ENCODE measurements at regions not wholly inside any gene's neighbourhood (a gene's known extent, or its start where the extent isn't known, plus 50 kb on each side); places are given as distances from the start of the nearest gene placed in this dataset.
"Not testable (repeated sequence)": the region's sequence is repeated elsewhere in the genome, so short reads cannot be mapped to it uniquely, and the experiment has no call there.

GRCh38 chr6:14894105-14894504 is 351.8 kb upstream of the JARID2 start:
- intact Hi-C loops (cut with micrococcal nuclease; ENCODE audit: unreplicated experiment): no loop called here
- no peak for TF ChIP-seq CTCF (IDR thresholded peaks at IDR 0.05; ENCODE audit: unreplicated experiment)
- CTCF ChIA-PET: no interaction called here
- Mint-ChIP-seq H3K4me1 (ENCODE audit: low read depth, unreplicated experiment) (no peaks in the 10 kb centered on the region), H3K9me3 (ENCODE audit: low read depth, unreplicated experiment) (peaks cover 5% of the 10 kb centered on the region), H3K27me3 (ENCODE audit: unreplicated experiment) (no peaks in the 10 kb centered on the region), H3K36me3 (ENCODE audit: insufficient read depth, unreplicated experiment) (no peaks in the 10 kb centered on the region), H3K4me3 (ENCODE audit: low read depth, unreplicated experiment) (no peak overlapping the region), H3K27ac (ENCODE audit: unreplicated experiment) (no peak overlapping the region)
- no peak for DNase-seq
- no TSS peak for BruUV-seq (replicated peaks)

- TF ChIP-seq CTCF (IDR thresholded peaks at IDR 0.05; ENCODE audit: unreplicated experiment): no peak
- Mint-ChIP-seq H3K4me1 (ENCODE audit: low read depth, unreplicated experiment) (no peaks in the 10 kb centered on the region), H3K4me3 (ENCODE audit: low read depth, unreplicated experiment) (no peak overlapping the region), H3K9me3 (ENCODE audit: low read depth, unreplicated experiment) (peaks cover 5% of the 10 kb centered on the region), H3K27ac (ENCODE audit: unreplicated experiment) (no peak overlapping the region), H3K27me3 (ENCODE audit: unreplicated experiment) (no peaks in the 10 kb centered on the region), H3K36me3 (ENCODE audit: insufficient read depth, unreplicated experiment) (no peaks in the 10 kb centered on the region)
- no TSS peak for BruUV-seq (replicated peaks)
- intact Hi-C loops (cut with micrococcal nuclease; ENCODE audit: unreplicated experiment): no loop called here
- DNase-seq: no peak
- CTCF ChIA-PET: no interaction called here
Measured at GRCh38 chr6:14896475-14896874, 349.4 kb upstream of the JARID2 start.

- intact Hi-C loops (cut with micrococcal nuclease; ENCODE audit: unreplicated experiment): no loop called here
- no TSS peak for BruUV-seq (replicated peaks)
- no peak for TF ChIP-seq CTCF (IDR thresholded peaks at IDR 0.05; ENCODE audit: unreplicated experiment)
- no peak overlapping the region for H3K27ac Mint-ChIP-seq (ENCODE audit: unreplicated experiment)
- H3K27me3 Mint-ChIP-seq (ENCODE audit: unreplicated experiment): no peaks in the 10 kb centered on the region
- H3K9me3 Mint-ChIP-seq (ENCODE audit: low read depth, unreplicated experiment): peaks cover 5% of the 10 kb centered on the region
- no peaks in the 10 kb centered on the region for H3K36me3 Mint-ChIP-seq (ENCODE audit: insufficient read depth, unreplicated experiment)
- CTCF ChIA-PET: no interaction called here
- no peak for DNase-seq
- H3K4me1 Mint-ChIP-seq (ENCODE audit: low read depth, unreplicated experiment): no peaks in the 10 kb centered on the region
- no peak overlapping the region for H3K4me3 Mint-ChIP-seq (ENCODE audit: low read depth, unreplicated experiment)
Measured at GRCh38 chr6:14897831-14898230, 348.0 kb upstream of the JARID2 start.

- H3K4me3 Mint-ChIP-seq (ENCODE audit: low read depth, unreplicated experiment); BruUV-seq (replicated peaks); intact Hi-C loops (cut with micrococcal nuclease; ENCODE audit: unreplicated experiment); DNase-seq; H3K27me3 Mint-ChIP-seq (ENCODE audit: unreplicated experiment); CTCF ChIA-PET; H3K4me1 Mint-ChIP-seq (ENCODE audit: low read depth, unreplicated experiment); H3K9me3 Mint-ChIP-seq (ENCODE audit: low read depth, unreplicated experiment); H3K27ac Mint-ChIP-seq (ENCODE audit: unreplicated experiment); H3K36me3 Mint-ChIP-seq (ENCODE audit: insufficient read depth, unreplicated experiment): not testable (repeated sequence)
Measured at GRCh38 chr6:14899441-14899840, 346.4 kb upstream of the JARID2 start.

GRCh38 chr6:14900919-14901318 is 344.9 kb upstream of the JARID2 start:
- H3K36me3 Mint-ChIP-seq (ENCODE audit: insufficient read depth, unreplicated experiment): no peaks in the 10 kb centered on the region
- DNase-seq: no peak
- H3K27me3 Mint-ChIP-seq (ENCODE audit: unreplicated experiment): no peaks in the 10 kb centered on the region
- no peak overlapping the region for H3K27ac Mint-ChIP-seq (ENCODE audit: unreplicated experiment)
- no TSS peak for BruUV-seq (replicated peaks)
- no peaks in the 10 kb centered on the region for H3K4me1 Mint-ChIP-seq (ENCODE audit: low read depth, unreplicated experiment)
- H3K4me3 Mint-ChIP-seq (ENCODE audit: low read depth, unreplicated experiment): no peak overlapping the region
- TF ChIP-seq CTCF (IDR thresholded peaks at IDR 0.05; ENCODE audit: unreplicated experiment): no peak
- CTCF ChIA-PET: no interaction called here
- no peaks in the 10 kb centered on the region for H3K9me3 Mint-ChIP-seq (ENCODE audit: low read depth, unreplicated experiment)
- intact Hi-C loops (cut with micrococcal nuclease; ENCODE audit: unreplicated experiment): no loop called here
